PFSK-1 (cell line): ENCODE measurements at regions not wholly inside any gene's neighbourhood (a gene's known extent, or its start where the extent isn't known, plus 50 kb on each side); places are given as distances from the start of the nearest gene placed in this dataset.

Experiments
- POLR2AphosphoS5 ChIP-seq: IDR thresholded peaks from 2 replicates; pipeline ENCODE4 v1.6.1; 2012; ENCODE audit warnings: low read depth, mild to moderate bottlenecking, control low read depth, low read length, moderate library complexity
- TAF1 ChIP-seq: IDR thresholded peaks from 2 replicates; pipeline ENCODE4 v1.6.1; 2012; ENCODE audit warnings: low read length, control low read depth, borderline replicate concordance; ENCODE audit not compliant: insufficient read depth

DNA sequence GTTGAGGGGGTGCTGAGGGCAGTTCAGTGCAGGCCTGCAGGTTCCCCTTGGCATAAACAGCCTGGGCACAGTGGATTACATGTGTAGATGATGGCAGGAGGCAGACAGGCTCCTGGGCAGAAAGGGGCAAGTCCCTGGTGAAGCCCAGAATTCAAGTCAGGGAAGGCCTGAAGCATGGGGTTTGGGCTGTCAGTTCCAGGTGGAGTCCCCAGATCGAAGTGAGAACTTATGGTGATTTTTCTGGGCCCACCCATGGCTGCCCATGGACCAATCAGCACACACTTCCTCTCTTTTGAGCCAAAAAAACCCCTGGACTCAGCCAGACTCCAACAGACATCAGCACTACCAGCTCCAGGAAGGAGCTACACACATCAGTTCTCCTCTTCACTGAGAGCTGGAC is 529.1 kb downstream of the PPARGC1A start:
- no peak for TF ChIP-seq POLR2AphosphoS5
- no peak for TF ChIP-seq TAF1
